ENCODE measurements at regions not wholly inside any gene's neighbourhood (a gene's known extent, or its start where the extent isn't known, plus 50 kb on each side); places are given as distances from the start of the nearest gene placed in this dataset.

DNA sequence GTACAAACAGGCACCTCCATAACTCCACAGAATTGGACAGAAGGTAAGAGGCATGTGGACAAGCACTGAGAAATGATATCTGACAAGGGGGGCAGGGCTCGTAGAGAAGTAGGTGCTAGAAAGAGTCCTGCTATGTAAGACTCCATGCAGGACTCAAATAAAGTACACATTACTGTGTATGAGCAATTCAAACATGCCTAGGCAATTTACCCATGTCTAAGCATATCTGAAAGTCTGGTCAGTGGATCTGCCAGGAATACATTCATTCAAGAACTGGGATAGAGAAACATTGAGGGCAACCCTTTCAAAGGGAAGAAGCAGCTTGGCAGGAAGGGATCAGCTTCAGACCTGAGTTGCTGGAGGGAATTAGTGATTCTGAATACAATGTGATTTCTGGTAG, 174.1 kb upstream of the MCTP2 start (continued):
- TF ChIP-seq HDAC2 (IDR thresholded peaks at IDR 0.05) (no peak), ZSCAN29 (IDR thresholded peaks at IDR 0.05) (no peak), HDGF (IDR thresholded peaks at IDR 0.05) (no peak), TBL1XR1 (IDR thresholded peaks at IDR 0.05; ENCODE audit: low read depth, low read length) (no peak), RELA (IDR thresholded peaks at IDR 0.05; ENCODE audit: borderline replicate concordance, partially characterized antibody) (no peak), YBX1 (IDR thresholded peaks at IDR 0.05) (no peak), NBN (IDR thresholded peaks at IDR 0.05) (no peak), CHD4 (IDR thresholded peaks at IDR 0.05) (no peak), ATF3 (IDR thresholded peaks at IDR 0.05; ENCODE audit: borderline replicate concordance, extremely low read depth, low read depth, low read length) (no peak), POU2F2 (IDR thresholded peaks at IDR 0.05; ENCODE audit: borderline replicate concordance, low read depth, low read length) (no peak), CBX5 (IDR thresholded peaks at IDR 0.05; ENCODE audit: low read depth) (no peak)

DNA sequence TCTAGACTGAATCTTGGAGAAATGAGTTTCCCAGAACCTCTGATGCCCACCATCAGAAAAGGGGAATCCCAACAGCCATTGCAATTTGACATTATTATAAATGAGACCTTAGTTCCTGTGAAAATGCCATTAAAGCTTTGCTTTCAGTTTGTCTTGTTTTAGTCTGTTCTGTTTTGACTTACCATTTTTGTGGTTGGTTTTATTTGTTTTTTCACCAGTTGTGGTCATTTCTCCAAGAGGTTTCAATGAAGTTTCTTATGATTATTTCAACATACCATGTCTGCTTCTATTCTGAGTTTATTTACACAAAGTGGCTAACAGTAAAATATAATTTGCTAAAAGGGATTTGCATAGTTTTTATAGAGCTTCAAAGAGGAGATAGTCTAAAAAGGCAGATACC, 175.0 kb upstream of the MCTP2 start:
- Histone ChIP-seq H3K4me2 (ENCODE audit: control insufficient read depth, insufficient read depth) (no peak overlapping the region), H3K27me3 (replicated peaks in 1 of 2; ENCODE audit: control insufficient read depth in 2 of 2, insufficient read depth in 2 of 2, low read length in 1 of 2) (no peaks in the 10 kb centered on the region), H2AFZ (ENCODE audit: control insufficient read depth, low read depth, low read length) (no peak overlapping the region), H4K20me1 (ENCODE audit: control insufficient read depth, insufficient read depth) (no peaks in the 10 kb centered on the region), H3K4me1 (ENCODE audit: control insufficient read depth, insufficient read depth, low read length) (no peaks in the 10 kb centered on the region), H3K36me3 (ENCODE audit: control insufficient read depth in 2 of 2, insufficient read depth in 2 of 2, low read length in 1 of 2) (no peaks in the 10 kb centered on the region), H3K9me3 (replicated peaks; ENCODE audit: control insufficient read depth, insufficient read depth, low read length) (no peaks in the 10 kb centered on the region), H3K9ac (ENCODE audit: control insufficient read depth, insufficient read depth, low read length) (no peak overlapping the region), H3K4me3 (no peak overlapping the region), H3K79me2 (ENCODE audit: control insufficient read depth, insufficient read depth, low read length) (no peaks in the 10 kb centered on the region), H3K27ac (ENCODE audit: control insufficient read depth, insufficient read depth) (no peak overlapping the region)
- BruUV-seq (replicated peaks): no TSS peak
- ATAC-seq (no peak), DNase-seq (ENCODE audit: low read depth, low spot score) (no peak), FAIRE-seq (no peak)
- ChIA-PET POLR2A (no interaction called here), SMC1A (ENCODE audit: uncharacterized antibody, unreplicated experiment) (no interaction called here), RAD21 (ENCODE audit: unreplicated experiment) (no interaction called here), CTCF (no interaction called here)
- intact Hi-C loops (cut with micrococcal nuclease; ENCODE audit: unreplicated experiment) (no loop called here), in situ Hi-C loops (cut with MboI) (no loop called here)
- TF ChIP-seq TARDBP (IDR thresholded peaks at IDR 0.05; ENCODE audit: borderline replicate concordance): no peak
- TF ChIP-seq ELK1 (IDR thresholded peaks at IDR 0.05; ENCODE audit: low read depth, low read length): no peak
- no peak for TF ChIP-seq MEF2B (IDR thresholded peaks at IDR 0.05; ENCODE audit: partially characterized antibody, poor library complexity, severe bottlenecking)
- no peak for TF ChIP-seq EP300 (IDR thresholded peaks at IDR 0.05; ENCODE audit: borderline replicate concordance in 1 of 2, control insufficient read depth in 1 of 2, low read depth in 2 of 2, low read length in 2 of 2)
- no peak for TF ChIP-seq MTA2 (IDR thresholded peaks at IDR 0.05; ENCODE audit: low read depth)
- TF ChIP-seq POLR2A (IDR thresholded peaks at IDR 0.05; ENCODE audit: low read depth, low read length): no peak
- TF ChIP-seq STAT3 (IDR thresholded peaks at IDR 0.05; ENCODE audit: low read depth, low read length): no peak
- TF ChIP-seq, protein P1, sequence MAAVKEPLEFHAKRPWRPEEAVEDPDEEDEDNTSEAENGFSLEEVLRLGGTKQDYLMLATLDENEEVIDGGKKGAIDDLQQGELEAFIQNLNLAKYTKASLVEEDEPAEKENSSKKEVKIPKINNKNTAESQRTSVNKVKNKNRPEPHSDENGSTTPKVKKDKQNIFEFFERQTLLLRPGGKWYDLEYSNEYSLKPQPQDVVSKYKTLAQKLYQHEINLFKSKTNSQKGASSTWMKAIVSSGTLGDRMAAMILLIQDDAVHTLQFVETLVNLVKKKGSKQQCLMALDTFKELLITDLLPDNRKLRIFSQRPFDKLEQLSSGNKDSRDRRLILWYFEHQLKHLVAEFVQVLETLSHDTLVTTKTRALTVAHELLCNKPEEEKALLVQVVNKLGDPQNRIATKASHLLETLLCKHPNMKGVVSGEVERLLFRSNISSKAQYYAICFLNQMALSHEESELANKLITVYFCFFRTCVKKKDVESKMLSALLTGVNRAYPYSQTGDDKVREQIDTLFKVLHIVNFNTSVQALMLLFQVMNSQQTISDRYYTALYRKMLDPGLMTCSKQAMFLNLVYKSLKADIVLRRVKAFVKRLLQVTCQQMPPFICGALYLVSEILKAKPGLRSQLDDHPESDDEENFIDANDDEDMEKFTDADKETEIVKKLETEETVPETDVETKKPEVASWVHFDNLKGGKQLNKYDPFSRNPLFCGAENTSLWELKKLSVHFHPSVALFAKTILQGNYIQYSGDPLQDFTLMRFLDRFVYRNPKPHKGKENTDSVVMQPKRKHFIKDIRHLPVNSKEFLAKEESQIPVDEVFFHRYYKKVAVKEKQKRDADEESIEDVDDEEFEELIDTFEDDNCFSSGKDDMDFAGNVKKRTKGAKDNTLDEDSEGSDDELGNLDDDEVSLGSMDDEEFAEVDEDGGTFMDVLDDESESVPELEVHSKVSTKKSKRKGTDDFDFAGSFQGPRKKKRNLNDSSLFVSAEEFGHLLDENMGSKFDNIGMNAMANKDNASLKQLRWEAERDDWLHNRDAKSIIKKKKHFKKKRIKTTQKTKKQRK (IDR thresholded peaks at IDR 0.05; ENCODE audit: low read depth, low read length): no peak
- no peak for TF ChIP-seq PAX8 (IDR thresholded peaks at IDR 0.05)
- TF ChIP-seq TAF1 (IDR thresholded peaks at IDR 0.05; ENCODE audit: borderline replicate concordance, low read depth, low read length): no peak

Measured in GM12878 (cell line).